ENCODE measurements at regions not wholly inside any gene's neighbourhood (a gene's known extent, or its start where the extent isn't known, plus 50 kb on each side); places are given as distances from the start of the nearest gene placed in this dataset.

- no peak overlapping the region for H3K4me2 ChIP-seq (ENCODE audit: insufficient read depth, low read length)
- H3K4me3 ChIP-seq (ENCODE audit: insufficient read depth, low read length) = no peak overlapping the region
- H3K27ac ChIP-seq (ENCODE audit: low read depth, low read length) = no peak overlapping the region
- no peaks in the 10 kb centered on the region for H3K79me2 ChIP-seq (ENCODE audit: insufficient read depth, low read length)
- H3K27me3 ChIP-seq (ENCODE audit: insufficient read depth, low read length) = no peaks in the 10 kb centered on the region
- no peak for TF ChIP-seq CTCF (IDR thresholded peaks at IDR 0.05; ENCODE audit: extremely low read depth, low read depth, low read length)
- no peaks in the 10 kb centered on the region for H3K9me3 ChIP-seq (ENCODE audit: low read depth, low read length)
- no peaks in the 10 kb centered on the region for H4K20me1 ChIP-seq (ENCODE audit: insufficient read depth, low read length)
- no peaks in the 10 kb centered on the region for H3K36me3 ChIP-seq (ENCODE audit: insufficient read depth, low read length)
- no peaks in the 10 kb centered on the region for H3K4me1 ChIP-seq (ENCODE audit: insufficient read depth, low read length)
- no peak for DNase-seq (ENCODE audit: insufficient read length, low spot score, missing footprints)
- no peak overlapping the region for H2AFZ ChIP-seq (ENCODE audit: low read length)
These were observed 367.9 kb downstream of the CYLC2 start for GRCh38 chr9:103362986-103363385.

DNA sequence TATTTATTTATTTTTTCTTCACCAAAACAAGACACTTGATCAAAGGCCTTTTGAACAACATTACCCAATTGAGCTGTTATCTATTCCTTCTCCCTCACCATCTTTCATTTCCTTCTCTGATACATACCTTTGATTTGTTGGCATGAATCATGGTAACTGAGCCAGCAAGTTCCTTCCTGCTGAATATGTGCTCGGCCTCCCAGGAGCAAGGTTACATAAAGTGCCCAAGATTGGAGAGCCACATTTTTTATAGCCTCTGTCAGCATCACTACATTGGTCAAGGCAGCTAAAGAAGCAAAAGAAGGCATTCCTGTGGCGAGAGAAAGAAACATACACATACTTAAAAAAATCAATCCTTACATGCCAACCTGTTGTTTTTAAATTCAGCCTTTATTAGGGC, 369.6 kb downstream of the CYLC2 start:
- Histone ChIP-seq H3K79me2 (ENCODE audit: insufficient read depth, low read length) (no peaks in the 10 kb centered on the region), H2AFZ (ENCODE audit: low read length) (no peak overlapping the region), H3K4me2 (ENCODE audit: insufficient read depth, low read length) (no peak overlapping the region), H3K9me3 (ENCODE audit: low read depth, low read length) (no peaks in the 10 kb centered on the region), H3K27ac (ENCODE audit: low read depth, low read length) (no peak overlapping the region), H3K27me3 (ENCODE audit: insufficient read depth, low read length) (no peaks in the 10 kb centered on the region), H4K20me1 (ENCODE audit: insufficient read depth, low read length) (no peaks in the 10 kb centered on the region), H3K36me3 (ENCODE audit: insufficient read depth, low read length) (no peaks in the 10 kb centered on the region), H3K4me3 (ENCODE audit: insufficient read depth, low read length) (no peak overlapping the region), H3K4me1 (ENCODE audit: insufficient read depth, low read length) (no peaks in the 10 kb centered on the region)
- DNase-seq (ENCODE audit: insufficient read length, low spot score, missing footprints) = no peak
- no peak for TF ChIP-seq CTCF (IDR thresholded peaks at IDR 0.05; ENCODE audit: extremely low read depth, low read depth, low read length)

GRCh38 chr9:103371152-103371551, 376.0 kb downstream of the CYLC2 start:
- TF ChIP-seq CTCF (IDR thresholded peaks at IDR 0.05; ENCODE audit: extremely low read depth, low read depth, low read length) = no peak
- no peaks in the 10 kb centered on the region for H3K79me2 ChIP-seq (ENCODE audit: insufficient read depth, low read length)
- H3K9me3 ChIP-seq (ENCODE audit: low read depth, low read length) = no peaks in the 10 kb centered on the region
- no peaks in the 10 kb centered on the region for H3K36me3 ChIP-seq (ENCODE audit: insufficient read depth, low read length)
- no peak overlapping the region for H3K27ac ChIP-seq (ENCODE audit: low read depth, low read length)
- H3K4me2 ChIP-seq (ENCODE audit: insufficient read depth, low read length) = no peak overlapping the region
- DNase-seq (ENCODE audit: insufficient read length, low spot score, missing footprints) = no peak
- no peak overlapping the region for H2AFZ ChIP-seq (ENCODE audit: low read length)
- no peaks in the 10 kb centered on the region for H3K4me1 ChIP-seq (ENCODE audit: insufficient read depth, low read length)
- H3K4me3 ChIP-seq (ENCODE audit: insufficient read depth, low read length) = no peak overlapping the region
- no peaks in the 10 kb centered on the region for H3K27me3 ChIP-seq (ENCODE audit: insufficient read depth, low read length)
- H4K20me1 ChIP-seq (ENCODE audit: insufficient read depth, low read length) = no peaks in the 10 kb centered on the region

- Histone ChIP-seq H3K4me3 (ENCODE audit: insufficient read depth, low read length) (no peak overlapping the region), H4K20me1 (ENCODE audit: insufficient read depth, low read length) (no peaks in the 10 kb centered on the region), H2AFZ (ENCODE audit: low read length) (no peak overlapping the region), H3K79me2 (ENCODE audit: insufficient read depth, low read length) (no peaks in the 10 kb centered on the region), H3K4me2 (ENCODE audit: insufficient read depth, low read length) (no peak overlapping the region), H3K9me3 (ENCODE audit: low read depth, low read length) (no peaks in the 10 kb centered on the region), H3K27ac (ENCODE audit: low read depth, low read length) (no peak overlapping the region), H3K27me3 (ENCODE audit: insufficient read depth, low read length) (no peaks in the 10 kb centered on the region), H3K4me1 (ENCODE audit: insufficient read depth, low read length) (no peaks in the 10 kb centered on the region), H3K36me3 (ENCODE audit: insufficient read depth, low read length) (no peaks in the 10 kb centered on the region)
- DNase-seq (ENCODE audit: insufficient read length, low spot score, missing footprints) = no peak
- TF ChIP-seq CTCF (IDR thresholded peaks at IDR 0.05; ENCODE audit: extremely low read depth, low read depth, low read length) = no peak
These were observed 377.7 kb downstream of the CYLC2 start for GRCh38 chr9:103372828-103373227.
